MV-4-11 (cell line): ENCODE measurements at regions not wholly inside any gene's neighbourhood (a gene's known extent, or its start where the extent isn't known, plus 50 kb on each side); places are given as distances from the start of the nearest gene placed in this dataset.

Source experiments
- DNase-seq: peaks from one replicate; lab custom pipeline; 2025; lab: John Stamatoyannopoulos, UW

- no peak for DNase-seq
Observed at GRCh38 chr3:137204409-137204808, 246.6 kb downstream of the IL20RB start.

GRCh38 chr3:137205394-137206045, 247.7 kb downstream of the IL20RB start:
- DNase-seq: no peak

- no peak for DNase-seq
Observed at GRCh38 chr3:137207616-137208015, 249.8 kb downstream of the IL20RB start.

- DNase-seq: no peak
Observed at GRCh38 chr3:137217733-137218132, 259.9 kb downstream of the IL20RB start.

- no peak for DNase-seq
Observed at GRCh38 chr3:137219801-137220445, 262.1 kb downstream of the IL20RB start.

- no peak for DNase-seq
Observed at GRCh38 chr3:137222736-137223225, 265.0 kb downstream of the IL20RB start.

GRCh38 chr3:137224464-137224863, 266.7 kb downstream of the IL20RB start:
- DNase-seq: no peak

GRCh38 chr3:137242836-137243400, 285.1 kb downstream of the IL20RB start:
- DNase-seq: no peak

GRCh38 chr3:137246491-137246890, 288.7 kb downstream of the IL20RB start:
- no peak for DNase-seq

- no peak for DNase-seq
Observed at GRCh38 chr3:137249311-137249940, 291.6 kb downstream of the IL20RB start.

- no peak for DNase-seq
Observed at GRCh38 chr3:137259089-137259488, 301.3 kb downstream of the IL20RB start.

GRCh38 chr3:137259701-137260100, 301.9 kb downstream of the IL20RB start:
- no peak for DNase-seq

- DNase-seq: no peak
Observed at GRCh38 chr3:137264071-137264820, 306.5 kb downstream of the IL20RB start.

- no peak for DNase-seq
Observed at GRCh38 chr3:137264843-137265330, 307.1 kb downstream of the IL20RB start.

- no peak for DNase-seq
Observed at GRCh38 chr3:137282871-137283270, 325.1 kb downstream of the IL20RB start.

GRCh38 chr3:137285924-137286323, 328.1 kb downstream of the IL20RB start:
- no peak for DNase-seq

- DNase-seq: no peak
Observed at GRCh38 chr3:137293086-137293485, 335.3 kb downstream of the IL20RB start.

GRCh38 chr3:137294139-137294538, 336.4 kb downstream of the IL20RB start:
- DNase-seq: no peak

GRCh38 chr3:137294839-137295238, 337.1 kb downstream of the IL20RB start:
- DNase-seq: no peak

- DNase-seq: no peak
Observed at GRCh38 chr3:137295336-137295735, 337.6 kb downstream of the IL20RB start.

- DNase-seq: no peak
Observed at GRCh38 chr3:137296116-137296515, 338.3 kb downstream of the IL20RB start.

GRCh38 chr3:137297770-137298169, 340.0 kb downstream of the IL20RB start:
- no peak for DNase-seq
